ENCODE measurements at regions not wholly inside any gene's neighbourhood (a gene's known extent, or its start where the extent isn't known, plus 50 kb on each side); places are given as distances from the start of the nearest gene placed in this dataset.

- in situ Hi-C loops (cut with HindIII; ENCODE audit: low pct_ligation_motif_present, low sequenced_read_pairs) = no loop called here
Observed at GRCh38 chr3:1513662-1514061, 420.8 kb downstream of the CNTN6 start.

GRCh38 chr3:1515882-1516281, 423.1 kb downstream of the CNTN6 start:
- Histone ChIP-seq H3K27ac (no peak overlapping the region), H3K27me3 (replicated peaks) (no peaks in the 10 kb centered on the region), H3K36me3 (replicated peaks) (no peaks in the 10 kb centered on the region), H3K4me3 (ENCODE audit: low read depth, low read length) (no peak overlapping the region)
- DNase-seq = no peak
- TF ChIP-seq CTCF (IDR thresholded peaks at IDR 0.05; ENCODE audit: low read depth, low read length, missing control alignments) = no peak
- in situ Hi-C loops (cut with HindIII; ENCODE audit: low pct_ligation_motif_present, low sequenced_read_pairs) = no loop called here

More at GRCh38 chr3:1513662-1514061, 420.8 kb downstream of the CNTN6 start:
- H3K27ac ChIP-seq = no peak overlapping the region
- H3K36me3 ChIP-seq (replicated peaks) = no peaks in the 10 kb centered on the region
- TF ChIP-seq CTCF (IDR thresholded peaks at IDR 0.05; ENCODE audit: low read depth, low read length, missing control alignments) = no peak
- H3K27me3 ChIP-seq (replicated peaks) = no peaks in the 10 kb centered on the region
- no peak overlapping the region for H3K4me3 ChIP-seq (ENCODE audit: low read depth, low read length)
- DNase-seq = no peak

GRCh38 chr3:1527786-1528185, 435.0 kb downstream of the CNTN6 start:
- Histone ChIP-seq H3K27ac (no peak overlapping the region), H3K36me3 (replicated peaks) (no peaks in the 10 kb centered on the region), H3K27me3 (replicated peaks) (no peaks in the 10 kb centered on the region), H3K4me3 (ENCODE audit: low read depth, low read length) (no peak overlapping the region)
- in situ Hi-C loops (cut with HindIII; ENCODE audit: low pct_ligation_motif_present, low sequenced_read_pairs) = no loop called here
- DNase-seq = no peak
- no peak for TF ChIP-seq CTCF (IDR thresholded peaks at IDR 0.05; ENCODE audit: low read depth, low read length, missing control alignments)

GRCh38 chr3:1528621-1529020, 435.8 kb downstream of the CNTN6 start:
- H3K27ac ChIP-seq = no peak overlapping the region
- no peak for DNase-seq
- no peaks in the 10 kb centered on the region for H3K27me3 ChIP-seq (replicated peaks)
- H3K36me3 ChIP-seq (replicated peaks) = no peaks in the 10 kb centered on the region
- no peak overlapping the region for H3K4me3 ChIP-seq (ENCODE audit: low read depth, low read length)
- in situ Hi-C loops (cut with HindIII; ENCODE audit: low pct_ligation_motif_present, low sequenced_read_pairs) = no loop called here
- TF ChIP-seq CTCF (IDR thresholded peaks at IDR 0.05; ENCODE audit: low read depth, low read length, missing control alignments) = no peak

- in situ Hi-C loops (cut with HindIII; ENCODE audit: low pct_ligation_motif_present, low sequenced_read_pairs) = no loop called here
- DNase-seq = no peak
- no peak overlapping the region for H3K4me3 ChIP-seq (ENCODE audit: low read depth, low read length)
- no peaks in the 10 kb centered on the region for H3K27me3 ChIP-seq (replicated peaks)
- no peak for TF ChIP-seq CTCF (IDR thresholded peaks at IDR 0.05; ENCODE audit: low read depth, low read length, missing control alignments)
- H3K27ac ChIP-seq = no peak overlapping the region
- no peaks in the 10 kb centered on the region for H3K36me3 ChIP-seq (replicated peaks)
Observed at GRCh38 chr3:1529676-1530075, 436.9 kb downstream of the CNTN6 start.

- no peaks in the 10 kb centered on the region for H3K36me3 ChIP-seq (replicated peaks)
- in situ Hi-C loops (cut with HindIII; ENCODE audit: low pct_ligation_motif_present, low sequenced_read_pairs) = no loop called here
- TF ChIP-seq CTCF (IDR thresholded peaks at IDR 0.05; ENCODE audit: low read depth, low read length, missing control alignments) = no peak
- no peaks in the 10 kb centered on the region for H3K27me3 ChIP-seq (replicated peaks)
- no peak for DNase-seq
- no peak overlapping the region for H3K27ac ChIP-seq
- H3K4me3 ChIP-seq (ENCODE audit: low read depth, low read length) = no peak overlapping the region
Observed at GRCh38 chr3:1531981-1532380, 439.2 kb downstream of the CNTN6 start.
